GM23338 (cell line): ENCODE measurements at regions not wholly inside any gene's neighbourhood (a gene's known extent, or its start where the extent isn't known, plus 50 kb on each side); places are given as distances from the start of the nearest gene placed in this dataset.

Source experiments
- ATAC-seq: fragments of 200-7000 bp; cut with Tn5 transposase; 3 replicates; pipeline ENCODE4 v1.9.1; 2020
- DNase-seq: peaks from one replicate; pipeline ENCODE4 v3.0.0-alpha.2; 2015; ENCODE audit warnings: low spot score
- H2AFZ ChIP-seq: fragments of 200-600 bp; sonication (generic); 2 replicates; pipeline ENCODE4 v1.8.0; 2016; ENCODE audit warnings: antibody characterized with exemption, mild to moderate bottlenecking, moderate library complexity
- H3F3A ChIP-seq: fragments of 200-600 bp; sonication (generic); replicated peaks from 2 replicates; pipeline ENCODE4 v1.8.0; 2017; ENCODE audit warnings: antibody characterized with exemption, mixed run types, low read depth
- H3K27ac ChIP-seq: fragments of 200-600 bp; sonication (generic); 2 replicates; pipeline ENCODE4 v1.6.1; 2016; ENCODE audit warnings: low read depth
- H3K27me3 ChIP-seq: fragments of 200-600 bp; sonication (generic); 2 replicates; pipeline ENCODE4 v1.8.0; 2016; ENCODE audit warnings: mild to moderate bottlenecking, mixed run types, moderate library complexity; ENCODE audit not compliant: insufficient read depth
- H3K36me3 ChIP-seq: fragments of 200-600 bp; sonication (generic); 2 replicates; pipeline ENCODE4 v1.8.0; 2016; ENCODE audit warnings: mild to moderate bottlenecking; ENCODE audit not compliant: insufficient read depth
- H3K4me1 ChIP-seq: fragments of 200-600 bp; sonication (generic); 2 replicates; pipeline ENCODE4 v1.8.0; 2016; ENCODE audit warnings: mild to moderate bottlenecking, moderate library complexity; ENCODE audit not compliant: insufficient read depth
- H3K4me2 ChIP-seq: fragments of 200-600 bp; sonication (generic); 2 replicates; pipeline ENCODE4 v1.7.1; 2017; ENCODE audit warnings: mixed run types
- H3K4me3 ChIP-seq: fragments of 200-600 bp; sonication (generic); 2 replicates; pipeline ENCODE4 v1.6.1; 2016; ENCODE audit warnings: mixed run types
- H3K79me2 ChIP-seq: fragments of 200-600 bp; sonication (generic); replicated peaks from 2 replicates; pipeline ENCODE4 v1.8.0; 2017; ENCODE audit warnings: mild to moderate bottlenecking; ENCODE audit not compliant: insufficient read depth
- H3K9me2 ChIP-seq: fragments of 200-600 bp; sonication (generic); 2 replicates; pipeline ENCODE4 v1.8.0; 2017; ENCODE audit not compliant: insufficient read depth
- H4K20me1 ChIP-seq: fragments of 200-600 bp; sonication (generic); replicated peaks from 2 replicates; pipeline ENCODE4 v1.8.0; 2017; ENCODE audit warnings: mild to moderate bottlenecking; ENCODE audit not compliant: insufficient read depth
- H3K27ac Mint-ChIP-seq: 2 replicates; pipeline ENCODE4 v1.8.0; 2020; ENCODE audit warnings: inconsistent platforms, mild to moderate bottlenecking, moderate library complexity, mixed read lengths
- H3K27me3 Mint-ChIP-seq: 3 replicates; pipeline ENCODE4 v1.8.0; 2022; ENCODE audit warnings: low read depth, mild to moderate bottlenecking, moderate library complexity, mixed read lengths, inconsistent platforms; ENCODE audit not compliant: insufficient read depth, poor library complexity
- H3K36me3 Mint-ChIP-seq: 3 replicates; pipeline ENCODE4 v1.8.0; 2021; ENCODE audit warnings: low read depth, mild to moderate bottlenecking, inconsistent platforms, moderate library complexity, mixed read lengths
- H3K4me1 Mint-ChIP-seq: 3 replicates; pipeline ENCODE4 v1.8.0; 2020; ENCODE audit warnings: mild to moderate bottlenecking, inconsistent platforms, mixed read lengths
- H3K4me3 Mint-ChIP-seq: 3 replicates; pipeline ENCODE4 v1.8.0; 2021; ENCODE audit warnings: moderate library complexity, mild to moderate bottlenecking, inconsistent platforms, mixed read lengths
- H3K9me3 Mint-ChIP-seq: 3 replicates; pipeline ENCODE4 v1.8.0; 2020; ENCODE audit warnings: moderate library complexity, mild to moderate bottlenecking, inconsistent platforms, mixed read lengths
- CREB1 ChIP-seq: fragments of 250-450 bp; sonication (Bioruptor Pico); IDR thresholded peaks from 2 replicates; pipeline ENCODE4 v1.5.0; 2020; ENCODE audit warnings: low read depth, mild to moderate bottlenecking, moderate library complexity
- EZH2 ChIP-seq: fragments of 200-600 bp; sonication (generic); IDR thresholded peaks from one replicate; pipeline ENCODE4 v1.8.0; 2017; ENCODE audit warnings: antibody characterized with exemption, mild to moderate bottlenecking, low read depth; ENCODE audit not compliant: unreplicated experiment
- EZH2phosphoT487 ChIP-seq: fragments of 200-600 bp; sonication (generic); IDR thresholded peaks from one replicate; pipeline ENCODE4 v1.8.1; 2018; ENCODE audit warnings: antibody characterized with exemption; ENCODE audit not compliant: unreplicated experiment
- JUNB ChIP-seq: IDR thresholded peaks from one replicate; pipeline ENCODE4 v1.6.1; 2016; ENCODE audit warnings: antibody characterized with exemption; ENCODE audit not compliant: unreplicated experiment
- NANOG ChIP-seq: IDR thresholded peaks from 2 replicates; pipeline ENCODE4 v1.6.1; 2016; ENCODE audit warnings: antibody characterized with exemption, borderline replicate concordance
- POLR2AphosphoS5 ChIP-seq: IDR thresholded peaks from 2 replicates; pipeline ENCODE4 v1.6.1; 2016; ENCODE audit warnings: antibody characterized with exemption, low read depth
- STAT1 ChIP-seq: IDR thresholded peaks from one replicate; pipeline ENCODE4 v1.6.1; 2016; ENCODE audit warnings: antibody characterized with exemption; ENCODE audit not compliant: unreplicated experiment
- ZNF114 ChIP-seq: fragments of 250-450 bp; sonication (Bioruptor Pico); IDR thresholded peaks from 2 replicates; pipeline ENCODE4 v1.5.0; 2020; ENCODE audit warnings: mild to moderate bottlenecking, moderate library complexity
- ZNF331 ChIP-seq: fragments of 250-450 bp; sonication (Bioruptor Pico); IDR thresholded peaks from 2 replicates; pipeline ENCODE4 v1.5.0; 2020; ENCODE audit warnings: low read depth, mild to moderate bottlenecking, moderate library complexity
- TF ChIP-seq, protein P1 (sequence below), 2 experiments: fragments of 200-600 bp in 1 of 2; sonication (generic) in 1 of 2; conservative IDR thresholded peaks; 2 replicates each; pipeline versions ENCODE4 v1.5.1 to v1.6.1; 2016 to 2017; ENCODE audit warnings: antibody characterized with exemption in 2 of 2, low read depth in 2 of 2, mild to moderate bottlenecking in 2 of 2, moderate library complexity in 1 of 2
- TF ChIP-seq, protein P2 (sequence below): IDR thresholded peaks from 2 replicates; pipeline ENCODE4 v1.6.1; 2016; ENCODE audit warnings: antibody characterized with exemption
- TF ChIP-seq, protein P3 (sequence below): fragments of 250-450 bp; sonication (Bioruptor Pico); IDR thresholded peaks from 2 replicates; pipeline ENCODE4 v1.5.0; 2020; ENCODE audit warnings: mild to moderate bottlenecking, moderate library complexity
- TF ChIP-seq, protein P4 (sequence below): IDR thresholded peaks from one replicate; pipeline ENCODE4 v1.6.1; 2018; ENCODE audit warnings: antibody characterized with exemption; ENCODE audit not compliant: unreplicated experiment

DNA sequence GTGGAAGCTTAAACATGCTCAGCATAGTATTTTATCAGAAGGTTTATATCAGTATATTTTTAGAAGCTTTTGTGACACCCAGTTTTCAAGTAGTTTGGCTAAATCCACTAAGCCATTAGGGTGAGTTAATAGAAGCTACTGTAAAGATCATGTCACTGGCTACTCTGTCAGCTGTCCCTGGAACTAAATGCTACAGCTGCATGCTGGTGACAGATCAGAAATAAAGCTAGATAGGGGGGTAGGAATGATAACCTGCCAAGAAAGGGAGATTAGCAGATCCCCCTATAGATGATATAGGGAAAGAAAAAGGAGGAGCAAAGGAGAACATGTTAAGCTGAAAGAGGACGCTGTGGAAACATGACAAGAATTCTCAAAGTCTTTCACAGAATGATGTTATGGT, 363.2 kb downstream of the QKI start:
- no peak overlapping the region for H3K4me2 ChIP-seq
- H3K9me3 Mint-ChIP-seq = no peaks in the 10 kb centered on the region
- no peaks in the 10 kb centered on the region for H3K79me2 ChIP-seq
- no peak overlapping the region for H3K4me3 Mint-ChIP-seq
- no peak overlapping the region for H3K4me3 ChIP-seq
- no peaks in the 10 kb centered on the region for H3K4me1 ChIP-seq
- no peaks in the 10 kb centered on the region for H3K9me2 ChIP-seq
- no peaks in the 10 kb centered on the region for H3K27me3 ChIP-seq
- H3K27ac Mint-ChIP-seq = no peak overlapping the region
- DNase-seq (no peak), ATAC-seq (no peak)
- no peaks in the 10 kb centered on the region for H3K36me3 Mint-ChIP-seq
- no peaks in the 10 kb centered on the region for H4K20me1 ChIP-seq
- H3K4me1 Mint-ChIP-seq = peaks cover 19% of the 10 kb centered on the region
- no peaks in the 10 kb centered on the region for H3K27me3 Mint-ChIP-seq
- TF ChIP-seq, protein P1, sequence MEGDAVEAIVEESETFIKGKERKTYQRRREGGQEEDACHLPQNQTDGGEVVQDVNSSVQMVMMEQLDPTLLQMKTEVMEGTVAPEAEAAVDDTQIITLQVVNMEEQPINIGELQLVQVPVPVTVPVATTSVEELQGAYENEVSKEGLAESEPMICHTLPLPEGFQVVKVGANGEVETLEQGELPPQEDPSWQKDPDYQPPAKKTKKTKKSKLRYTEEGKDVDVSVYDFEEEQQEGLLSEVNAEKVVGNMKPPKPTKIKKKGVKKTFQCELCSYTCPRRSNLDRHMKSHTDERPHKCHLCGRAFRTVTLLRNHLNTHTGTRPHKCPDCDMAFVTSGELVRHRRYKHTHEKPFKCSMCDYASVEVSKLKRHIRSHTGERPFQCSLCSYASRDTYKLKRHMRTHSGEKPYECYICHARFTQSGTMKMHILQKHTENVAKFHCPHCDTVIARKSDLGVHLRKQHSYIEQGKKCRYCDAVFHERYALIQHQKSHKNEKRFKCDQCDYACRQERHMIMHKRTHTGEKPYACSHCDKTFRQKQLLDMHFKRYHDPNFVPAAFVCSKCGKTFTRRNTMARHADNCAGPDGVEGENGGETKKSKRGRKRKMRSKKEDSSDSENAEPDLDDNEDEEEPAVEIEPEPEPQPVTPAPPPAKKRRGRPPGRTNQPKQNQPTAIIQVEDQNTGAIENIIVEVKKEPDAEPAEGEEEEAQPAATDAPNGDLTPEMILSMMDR (conservative IDR thresholded peaks at IDR 0.05; ENCODE audit: low read depth in 2 of 2) = no peak
- TF ChIP-seq ZNF114 (CRISPR knock-in tag) (no peak), JUNB (no peak), NANOG (no peak), EZH2 (no peak), ZNF331 (CRISPR knock-in tag) (no peak), CREB1 (CRISPR knock-in tag) (no peak), STAT1 (no peak), POLR2AphosphoS5 (no peak), EZH2phosphoT487 (no peak)
- TF ChIP-seq, protein P2, sequence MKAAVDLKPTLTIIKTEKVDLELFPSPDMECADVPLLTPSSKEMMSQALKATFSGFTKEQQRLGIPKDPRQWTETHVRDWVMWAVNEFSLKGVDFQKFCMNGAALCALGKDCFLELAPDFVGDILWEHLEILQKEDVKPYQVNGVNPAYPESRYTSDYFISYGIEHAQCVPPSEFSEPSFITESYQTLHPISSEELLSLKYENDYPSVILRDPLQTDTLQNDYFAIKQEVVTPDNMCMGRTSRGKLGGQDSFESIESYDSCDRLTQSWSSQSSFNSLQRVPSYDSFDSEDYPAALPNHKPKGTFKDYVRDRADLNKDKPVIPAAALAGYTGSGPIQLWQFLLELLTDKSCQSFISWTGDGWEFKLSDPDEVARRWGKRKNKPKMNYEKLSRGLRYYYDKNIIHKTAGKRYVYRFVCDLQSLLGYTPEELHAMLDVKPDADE = no peak
- TF ChIP-seq, protein P3, sequence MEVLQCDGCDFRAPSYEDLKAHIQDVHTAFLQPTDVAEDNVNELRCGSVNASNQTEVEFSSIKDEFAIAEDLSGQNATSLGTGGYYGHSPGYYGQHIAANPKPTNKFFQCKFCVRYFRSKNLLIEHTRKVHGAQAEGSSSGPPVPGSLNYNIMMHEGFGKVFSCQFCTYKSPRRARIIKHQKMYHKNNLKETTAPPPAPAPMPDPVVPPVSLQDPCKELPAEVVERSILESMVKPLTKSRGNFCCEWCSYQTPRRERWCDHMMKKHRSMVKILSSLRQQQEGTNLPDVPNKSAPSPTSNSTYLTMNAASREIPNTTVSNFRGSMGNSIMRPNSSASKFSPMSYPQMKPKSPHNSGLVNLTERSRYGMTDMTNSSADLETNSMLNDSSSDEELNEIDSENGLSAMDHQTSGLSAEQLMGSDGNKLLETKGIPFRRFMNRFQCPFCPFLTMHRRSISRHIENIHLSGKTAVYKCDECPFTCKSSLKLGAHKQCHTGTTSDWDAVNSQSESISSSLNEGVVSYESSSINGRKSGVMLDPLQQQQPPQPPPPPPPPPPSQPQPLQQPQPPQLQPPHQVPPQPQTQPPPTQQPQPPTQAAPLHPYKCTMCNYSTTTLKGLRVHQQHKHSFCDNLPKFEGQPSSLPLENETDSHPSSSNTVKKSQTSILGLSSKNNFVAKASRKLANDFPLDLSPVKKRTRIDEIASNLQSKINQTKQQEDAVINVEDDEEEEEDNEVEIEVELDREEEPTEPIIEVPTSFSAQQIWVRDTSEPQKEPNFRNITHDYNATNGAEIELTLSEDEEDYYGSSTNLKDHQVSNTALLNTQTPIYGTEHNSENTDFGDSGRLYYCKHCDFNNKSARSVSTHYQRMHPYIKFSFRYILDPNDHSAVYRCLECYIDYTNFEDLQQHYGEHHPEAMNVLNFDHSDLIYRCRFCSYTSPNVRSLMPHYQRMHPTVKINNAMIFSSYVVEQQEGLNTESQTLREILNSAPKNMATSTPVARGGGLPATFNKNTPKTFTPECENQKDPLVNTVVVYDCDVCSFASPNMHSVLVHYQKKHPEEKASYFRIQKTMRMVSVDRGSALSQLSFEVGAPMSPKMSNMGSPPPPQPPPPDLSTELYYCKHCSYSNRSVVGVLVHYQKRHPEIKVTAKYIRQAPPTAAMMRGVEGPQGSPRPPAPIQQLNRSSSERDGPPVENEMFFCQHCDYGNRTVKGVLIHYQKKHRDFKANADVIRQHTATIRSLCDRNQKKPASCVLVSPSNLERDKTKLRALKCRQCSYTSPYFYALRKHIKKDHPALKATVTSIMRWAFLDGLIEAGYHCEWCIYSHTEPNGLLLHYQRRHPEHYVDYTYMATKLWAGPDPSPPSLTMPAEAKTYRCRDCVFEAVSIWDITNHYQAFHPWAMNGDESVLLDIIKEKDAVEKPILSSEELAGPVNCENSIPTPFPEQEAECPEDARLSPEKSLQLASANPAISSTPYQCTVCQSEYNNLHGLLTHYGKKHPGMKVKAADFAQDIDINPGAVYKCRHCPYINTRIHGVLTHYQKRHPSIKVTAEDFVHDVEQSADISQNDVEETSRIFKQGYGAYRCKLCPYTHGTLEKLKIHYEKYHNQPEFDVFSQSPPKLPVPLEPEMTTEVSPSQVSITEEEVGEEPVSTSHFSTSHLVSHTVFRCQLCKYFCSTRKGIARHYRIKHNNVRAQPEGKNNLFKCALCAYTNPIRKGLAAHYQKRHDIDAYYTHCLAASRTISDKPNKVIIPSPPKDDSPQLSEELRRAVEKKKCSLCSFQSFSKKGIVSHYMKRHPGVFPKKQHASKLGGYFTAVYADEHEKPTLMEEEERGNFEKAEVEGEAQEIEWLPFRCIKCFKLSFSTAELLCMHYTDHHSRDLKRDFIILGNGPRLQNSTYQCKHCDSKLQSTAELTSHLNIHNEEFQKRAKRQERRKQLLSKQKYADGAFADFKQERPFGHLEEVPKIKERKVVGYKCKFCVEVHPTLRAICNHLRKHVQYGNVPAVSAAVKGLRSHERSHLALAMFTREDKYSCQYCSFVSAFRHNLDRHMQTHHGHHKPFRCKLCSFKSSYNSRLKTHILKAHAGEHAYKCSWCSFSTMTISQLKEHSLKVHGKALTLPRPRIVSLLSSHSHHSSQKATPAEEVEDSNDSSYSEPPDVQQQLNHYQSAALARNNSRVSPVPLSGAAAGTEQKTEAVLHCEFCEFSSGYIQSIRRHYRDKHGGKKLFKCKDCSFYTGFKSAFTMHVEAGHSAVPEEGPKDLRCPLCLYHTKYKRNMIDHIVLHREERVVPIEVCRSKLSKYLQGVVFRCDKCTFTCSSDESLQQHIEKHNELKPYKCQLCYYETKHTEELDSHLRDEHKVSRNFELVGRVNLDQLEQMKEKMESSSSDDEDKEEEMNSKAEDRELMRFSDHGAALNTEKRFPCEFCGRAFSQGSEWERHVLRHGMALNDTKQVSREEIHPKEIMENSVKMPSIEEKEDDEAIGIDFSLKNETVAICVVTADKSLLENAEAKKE (CRISPR knock-in tag) = no peak
- TF ChIP-seq, protein P4, sequence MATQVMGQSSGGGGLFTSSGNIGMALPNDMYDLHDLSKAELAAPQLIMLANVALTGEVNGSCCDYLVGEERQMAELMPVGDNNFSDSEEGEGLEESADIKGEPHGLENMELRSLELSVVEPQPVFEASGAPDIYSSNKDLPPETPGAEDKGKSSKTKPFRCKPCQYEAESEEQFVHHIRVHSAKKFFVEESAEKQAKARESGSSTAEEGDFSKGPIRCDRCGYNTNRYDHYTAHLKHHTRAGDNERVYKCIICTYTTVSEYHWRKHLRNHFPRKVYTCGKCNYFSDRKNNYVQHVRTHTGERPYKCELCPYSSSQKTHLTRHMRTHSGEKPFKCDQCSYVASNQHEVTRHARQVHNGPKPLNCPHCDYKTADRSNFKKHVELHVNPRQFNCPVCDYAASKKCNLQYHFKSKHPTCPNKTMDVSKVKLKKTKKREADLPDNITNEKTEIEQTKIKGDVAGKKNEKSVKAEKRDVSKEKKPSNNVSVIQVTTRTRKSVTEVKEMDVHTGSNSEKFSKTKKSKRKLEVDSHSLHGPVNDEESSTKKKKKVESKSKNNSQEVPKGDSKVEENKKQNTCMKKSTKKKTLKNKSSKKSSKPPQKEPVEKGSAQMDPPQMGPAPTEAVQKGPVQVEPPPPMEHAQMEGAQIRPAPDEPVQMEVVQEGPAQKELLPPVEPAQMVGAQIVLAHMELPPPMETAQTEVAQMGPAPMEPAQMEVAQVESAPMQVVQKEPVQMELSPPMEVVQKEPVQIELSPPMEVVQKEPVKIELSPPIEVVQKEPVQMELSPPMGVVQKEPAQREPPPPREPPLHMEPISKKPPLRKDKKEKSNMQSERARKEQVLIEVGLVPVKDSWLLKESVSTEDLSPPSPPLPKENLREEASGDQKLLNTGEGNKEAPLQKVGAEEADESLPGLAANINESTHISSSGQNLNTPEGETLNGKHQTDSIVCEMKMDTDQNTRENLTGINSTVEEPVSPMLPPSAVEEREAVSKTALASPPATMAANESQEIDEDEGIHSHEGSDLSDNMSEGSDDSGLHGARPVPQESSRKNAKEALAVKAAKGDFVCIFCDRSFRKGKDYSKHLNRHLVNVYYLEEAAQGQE = no peak
- H3F3A ChIP-seq = no peaks in the 10 kb centered on the region
- H3K36me3 ChIP-seq = no peaks in the 10 kb centered on the region
- no peak overlapping the region for H3K27ac ChIP-seq
- H2AFZ ChIP-seq = no peak overlapping the region
